ENCODE measurements at regions not wholly inside any gene's neighbourhood (a gene's known extent, or its start where the extent isn't known, plus 50 kb on each side); places are given as distances from the start of the nearest gene placed in this dataset.

DNA sequence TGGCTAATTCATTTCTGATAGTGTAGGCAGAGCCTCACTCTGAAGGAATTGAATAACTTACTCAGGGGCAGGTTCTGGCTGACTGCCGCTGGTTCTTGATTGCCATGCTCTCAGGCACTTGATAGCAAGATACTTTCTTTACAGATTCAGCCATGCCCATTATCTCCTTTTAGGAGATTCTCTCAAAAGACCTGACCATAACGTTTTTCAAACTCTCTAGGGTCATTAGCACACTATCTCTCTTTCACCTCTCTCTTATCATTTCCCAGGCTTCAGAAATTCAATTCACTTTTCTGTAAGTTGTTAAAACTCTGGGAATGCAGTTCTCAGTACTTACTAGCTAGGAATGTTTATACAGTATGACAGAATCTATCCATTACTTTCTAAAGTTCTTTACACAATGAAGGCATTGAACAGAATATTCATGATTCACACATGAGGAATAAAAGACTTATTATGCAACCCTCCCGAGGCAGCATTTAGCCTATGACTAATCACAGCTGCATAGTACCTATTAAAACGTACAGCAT is 850.3 kb upstream of the CADM2 start:
- no peak for TF ChIP-seq CTCF (IDR thresholded peaks at IDR 0.05; ENCODE audit: low read length)
- TF ChIP-seq EZH2 (optimal IDR thresholded peaks at IDR 0.05; ENCODE audit: low read depth, low read length) = no peak
